ENCODE measurements at regions not wholly inside any gene's neighbourhood (a gene's known extent, or its start where the extent isn't known, plus 50 kb on each side); places are given as distances from the start of the nearest gene placed in this dataset.

DNA sequence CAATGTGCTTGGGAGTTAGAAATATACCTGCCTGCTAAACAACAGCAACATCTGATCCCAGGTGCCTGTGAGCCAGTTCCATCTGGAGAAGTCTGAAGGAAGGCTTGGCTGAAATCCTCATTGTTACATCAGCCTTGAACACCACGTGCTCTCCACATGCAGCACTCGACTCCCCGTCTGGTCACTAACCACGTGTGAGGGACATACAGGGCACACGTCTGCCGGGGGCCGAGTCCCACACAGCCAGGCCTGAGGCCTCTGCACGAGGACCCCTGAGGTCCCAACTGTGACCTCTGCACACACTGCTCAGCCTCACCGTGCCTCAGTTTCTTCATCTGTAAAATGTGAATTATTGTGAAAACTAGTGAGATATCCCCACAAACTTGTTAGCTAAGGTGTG, 236.5 kb upstream of the SALL3 start:
- TF ChIP-seq, protein P1, sequence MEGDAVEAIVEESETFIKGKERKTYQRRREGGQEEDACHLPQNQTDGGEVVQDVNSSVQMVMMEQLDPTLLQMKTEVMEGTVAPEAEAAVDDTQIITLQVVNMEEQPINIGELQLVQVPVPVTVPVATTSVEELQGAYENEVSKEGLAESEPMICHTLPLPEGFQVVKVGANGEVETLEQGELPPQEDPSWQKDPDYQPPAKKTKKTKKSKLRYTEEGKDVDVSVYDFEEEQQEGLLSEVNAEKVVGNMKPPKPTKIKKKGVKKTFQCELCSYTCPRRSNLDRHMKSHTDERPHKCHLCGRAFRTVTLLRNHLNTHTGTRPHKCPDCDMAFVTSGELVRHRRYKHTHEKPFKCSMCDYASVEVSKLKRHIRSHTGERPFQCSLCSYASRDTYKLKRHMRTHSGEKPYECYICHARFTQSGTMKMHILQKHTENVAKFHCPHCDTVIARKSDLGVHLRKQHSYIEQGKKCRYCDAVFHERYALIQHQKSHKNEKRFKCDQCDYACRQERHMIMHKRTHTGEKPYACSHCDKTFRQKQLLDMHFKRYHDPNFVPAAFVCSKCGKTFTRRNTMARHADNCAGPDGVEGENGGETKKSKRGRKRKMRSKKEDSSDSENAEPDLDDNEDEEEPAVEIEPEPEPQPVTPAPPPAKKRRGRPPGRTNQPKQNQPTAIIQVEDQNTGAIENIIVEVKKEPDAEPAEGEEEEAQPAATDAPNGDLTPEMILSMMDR (IDR thresholded peaks at IDR 0.05; ENCODE audit: low read depth, low read length) = no peak
- DNase-seq (ENCODE audit: extremely low read depth, low read depth) = no peak

DNA sequence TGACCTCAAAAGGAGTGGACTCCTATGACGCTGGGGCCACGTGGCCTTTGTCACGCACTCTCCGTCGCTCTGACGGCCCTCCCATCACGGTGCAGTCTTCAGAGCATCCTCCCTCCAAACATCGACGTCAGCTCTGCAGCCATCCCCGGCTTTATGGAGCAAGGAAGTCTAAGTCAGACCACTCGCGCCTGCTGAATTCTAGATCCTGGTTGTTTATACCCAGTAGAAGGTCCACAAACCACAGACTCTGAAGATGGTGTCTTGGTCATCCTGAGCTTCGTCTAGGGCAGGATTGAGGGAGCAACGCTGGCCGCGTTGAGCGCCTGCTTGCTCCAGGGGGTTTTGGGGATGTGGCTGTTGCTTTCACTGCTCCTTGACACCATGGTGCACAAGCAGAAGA, 228.0 kb upstream of the SALL3 start:
- TF ChIP-seq, protein P1 (IDR thresholded peaks at IDR 0.05; ENCODE audit: low read depth, low read length) = no peak
- no peak for DNase-seq (ENCODE audit: extremely low read depth, low read depth)

DNA sequence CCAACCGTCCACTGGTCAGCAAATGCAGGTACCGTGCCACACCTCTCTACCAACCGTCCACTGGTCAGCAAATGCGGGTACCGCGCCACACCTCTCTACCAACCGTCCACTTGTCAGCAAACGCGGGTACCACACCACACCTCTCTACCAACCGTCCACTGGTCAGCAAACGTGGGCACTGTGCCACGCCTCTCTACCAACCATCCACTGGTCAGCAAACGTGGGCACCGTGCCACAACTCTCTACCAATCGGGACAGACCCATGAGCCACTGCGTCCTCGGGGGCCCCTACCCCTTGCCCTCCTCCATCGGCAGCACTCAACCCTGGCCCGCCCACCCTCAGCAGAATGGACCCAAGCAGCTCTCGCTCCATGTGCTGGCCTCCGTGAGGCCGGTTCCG, 226.4 kb upstream of the SALL3 start:
- no peak for DNase-seq (ENCODE audit: extremely low read depth, low read depth)
- TF ChIP-seq, protein P1 (IDR thresholded peaks at IDR 0.05; ENCODE audit: low read depth, low read length) = no peak

DNA sequence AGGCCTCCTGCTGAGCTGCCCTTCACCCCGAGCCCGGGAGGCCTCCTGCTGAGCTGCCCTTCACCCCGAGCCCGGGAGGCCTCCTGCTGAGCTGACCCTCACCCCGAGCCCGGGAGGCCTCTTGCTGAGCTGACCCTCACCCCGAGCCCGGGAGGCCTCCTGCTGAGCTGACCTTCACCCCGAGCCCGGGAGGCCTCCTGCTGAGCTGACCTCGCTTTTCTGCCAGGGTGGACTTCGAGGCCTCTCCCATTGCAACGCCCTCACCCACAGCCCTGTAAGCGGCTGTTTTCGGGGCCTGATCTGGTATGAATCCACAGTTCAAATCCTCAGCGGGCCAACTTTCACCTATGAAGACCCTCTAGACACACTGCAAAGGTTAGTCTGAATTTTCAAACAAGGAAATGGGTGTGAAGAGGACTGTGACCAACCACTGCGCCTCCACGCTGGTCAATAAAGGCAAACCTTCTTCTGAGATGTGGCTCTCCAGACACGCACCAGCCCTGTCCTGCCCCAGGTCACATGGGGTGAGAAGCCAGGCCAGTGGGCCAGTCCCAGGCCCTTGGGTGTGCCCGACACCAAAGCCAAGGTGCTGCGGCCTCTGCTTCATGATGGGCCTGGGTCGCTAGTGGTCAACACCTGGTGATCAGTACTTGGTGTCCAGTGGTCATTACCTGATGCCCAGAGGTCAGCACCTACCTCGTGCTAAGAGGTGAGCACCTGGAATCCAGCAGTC, 225.1 kb upstream of the SALL3 start:
- no peak for DNase-seq (ENCODE audit: extremely low read depth, low read depth)
- TF ChIP-seq, protein P1 (IDR thresholded peaks at IDR 0.05; ENCODE audit: low read depth, low read length) = no peak

DNA sequence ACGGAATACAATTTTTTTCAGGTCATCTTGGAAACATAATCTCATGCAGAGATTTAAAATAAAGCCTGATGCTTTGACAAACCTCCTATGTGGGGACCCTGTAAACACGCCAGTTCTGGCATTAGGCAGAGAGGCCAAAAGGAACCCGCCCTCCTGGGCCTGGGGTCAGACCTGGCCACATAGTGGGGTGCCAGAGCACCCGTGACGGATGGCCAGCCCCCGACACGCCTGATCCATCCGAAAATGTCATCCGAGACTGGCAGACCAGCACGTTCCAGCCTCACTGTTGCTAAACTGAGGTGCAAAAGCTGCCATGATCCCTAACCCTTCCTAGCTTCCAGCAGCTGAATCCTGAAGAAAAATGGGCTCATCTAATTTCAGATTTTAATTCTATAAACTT, 222.6 kb upstream of the SALL3 start:
- TF ChIP-seq, protein P1 (IDR thresholded peaks at IDR 0.05; ENCODE audit: low read depth, low read length) = no peak
- no peak for DNase-seq (ENCODE audit: extremely low read depth, low read depth)

DNA sequence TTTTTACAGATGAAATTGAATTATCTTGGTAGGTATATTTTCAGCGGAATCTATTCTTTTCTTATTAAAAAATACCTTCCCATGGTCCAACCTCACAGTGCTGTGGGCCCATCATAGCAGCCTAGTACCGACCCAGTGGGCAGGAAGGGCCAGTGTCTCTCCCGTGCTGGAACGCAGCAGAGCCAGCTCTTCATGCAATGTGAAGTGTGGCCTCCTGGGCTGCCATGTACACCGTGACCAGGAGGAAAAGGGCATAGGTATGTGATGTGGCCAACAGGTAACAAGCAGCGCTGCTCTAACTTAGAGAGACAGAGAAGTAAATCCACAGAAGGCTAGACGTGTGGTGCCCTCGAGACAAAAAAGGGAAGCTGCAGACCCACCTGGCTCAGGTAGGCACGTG, 221.1 kb upstream of the SALL3 start:
- TF ChIP-seq, protein P1 (IDR thresholded peaks at IDR 0.05; ENCODE audit: low read depth, low read length) = no peak
- no peak for DNase-seq (ENCODE audit: extremely low read depth, low read depth)

DNA sequence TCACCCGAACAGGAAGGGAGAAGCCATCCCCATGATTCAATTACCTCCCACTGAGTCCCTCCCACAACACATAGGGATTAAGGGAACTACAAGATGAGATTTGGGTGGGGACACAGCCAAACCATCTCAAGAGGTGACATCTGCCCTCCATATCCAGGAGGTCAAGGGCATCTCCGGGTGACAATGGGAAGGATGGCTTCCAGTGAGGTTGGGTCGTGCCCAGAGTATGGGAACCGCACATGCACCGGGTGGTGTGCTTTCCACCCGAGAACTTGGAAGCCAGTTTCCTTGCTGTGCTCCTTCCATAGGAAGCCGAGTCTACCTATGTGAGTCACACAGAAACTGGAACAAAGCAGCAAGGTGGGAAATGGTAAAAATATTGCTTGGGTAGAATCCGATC, 216.9 kb upstream of the SALL3 start:
- TF ChIP-seq, protein P1 (IDR thresholded peaks at IDR 0.05; ENCODE audit: low read depth, low read length) = no peak

More for the DNA sequence above, 216.9 kb upstream of the SALL3 start:
- no peak for DNase-seq (ENCODE audit: extremely low read depth, low read depth)

Measured in AG09319 (cell line).